ENCODE measurements at regions not wholly inside any gene's neighbourhood (a gene's known extent, or its start where the extent isn't known, plus 50 kb on each side); places are given as distances from the start of the nearest gene placed in this dataset.

GRCh38 chr13:89852570-89852969 is 1494.9 kb upstream of the MIR17HG start (continued):
- TF ChIP-seq HMGXB4 (CRISPR knock-in tag; IDR thresholded peaks at IDR 0.05; ENCODE audit: borderline replicate concordance) = no peak
- TF ChIP-seq RCOR1 (IDR thresholded peaks at IDR 0.05; ENCODE audit: low read depth, low read length) = no peak

GRCh38 chr13:89856512-89856911 is 1491.0 kb upstream of the MIR17HG start:
- POLR2A ChIA-PET = no interaction called here
- TF ChIP-seq RCOR1 (IDR thresholded peaks at IDR 0.05; ENCODE audit: low read depth, low read length) (no peak), CEBPB (IDR thresholded peaks at IDR 0.05) (no peak), TFCP2L1 (CRISPR knock-in tag; IDR thresholded peaks at IDR 0.05) (no peak), MYC (IDR thresholded peaks at IDR 0.05; ENCODE audit: borderline replicate concordance, low read length) (no peak), ESRRA (IDR thresholded peaks at IDR 0.05; ENCODE audit: borderline replicate concordance, low read length) (no peak), ZNF302 (CRISPR knock-in tag; IDR thresholded peaks at IDR 0.05) (no peak), HOXA7 (CRISPR knock-in tag; IDR thresholded peaks at IDR 0.05) (no peak), PBX3 (IDR thresholded peaks at IDR 0.05) (no peak), CTCF (IDR thresholded peaks at IDR 0.05) (no peak), CHD2 (IDR thresholded peaks at IDR 0.05; ENCODE audit: low read length, partially characterized antibody) (no peak), RFX5 (IDR thresholded peaks at IDR 0.05) (no peak), HMGXB4 (CRISPR knock-in tag; IDR thresholded peaks at IDR 0.05; ENCODE audit: borderline replicate concordance) (no peak), EHMT2 (IDR thresholded peaks at IDR 0.05; ENCODE audit: low read depth) (no peak)
- FAIRE-seq (no peak), DNase-seq (ENCODE audit: low read depth in 1 of 2, low spot score in 1 of 2) (no peak), ATAC-seq (no peak)
- Histone ChIP-seq H3K27ac (no peak overlapping the region), H3K9me3 (no peaks in the 10 kb centered on the region), H3K4me1 (no peaks in the 10 kb centered on the region), H3K4me2 (no peak overlapping the region), H3K4me3 (no peak overlapping the region)
- CTCF ChIA-PET = no interaction called here
- 65% methylated on average over 4 of the region's 4 CpGs for whole genome bisulfite sequencing (ENCODE audit: missing lambda C conversion rate)

- POLR2A ChIA-PET = no interaction called here
- no peak overlapping the region for H3K27ac ChIP-seq
- no peak overlapping the region for H3K4me2 ChIP-seq
- H3K4me3 ChIP-seq = no peak overlapping the region
- H3K9me3 ChIP-seq = no peaks in the 10 kb centered on the region
- TF ChIP-seq EHMT2 (IDR thresholded peaks at IDR 0.05; ENCODE audit: low read depth) (no peak), ZNF302 (CRISPR knock-in tag; IDR thresholded peaks at IDR 0.05) (no peak)
- FAIRE-seq (no peak), DNase-seq (ENCODE audit: low read depth in 1 of 2, low spot score in 1 of 2) (no peak), ATAC-seq (no peak)
- CTCF ChIA-PET = no interaction called here
- no peaks in the 10 kb centered on the region for H3K4me1 ChIP-seq
- WGBS (ENCODE audit: missing lambda C conversion rate) = 51% methylated on average over 3 of the region's 3 CpGs
These were observed 1490.0 kb upstream of the MIR17HG start for GRCh38 chr13:89857502-89857901.
